Mammary epithelial cell (primary cell): ENCODE measurements at regions not wholly inside any gene's neighbourhood (a gene's known extent, or its start where the extent isn't known, plus 50 kb on each side); places are given as distances from the start of the nearest gene placed in this dataset.

Experiments
- CTCF ChIP-seq, 2 donors: IDR thresholded peaks in 1 of 2; conservative IDR thresholded peaks in 1 of 2; 2 replicates each; pipeline ENCODE4 v1.5.1; 2011 to 2012; ENCODE audit warnings: inconsistent platforms in 2 of 2, low read length in 2 of 2, mild to moderate bottlenecking in 2 of 2, control low read depth in 1 of 2, low read depth in 1 of 2; ENCODE audit not compliant: insufficient read depth in 1 of 2; ENCODE audit errors: extremely low read depth in 1 of 2
- EZH2 ChIP-seq: IDR thresholded peaks from 2 replicates; pipeline ENCODE4 v1.6.1; 2012; ENCODE audit warnings: low read length, inconsistent platforms, borderline replicate concordance

DNA sequence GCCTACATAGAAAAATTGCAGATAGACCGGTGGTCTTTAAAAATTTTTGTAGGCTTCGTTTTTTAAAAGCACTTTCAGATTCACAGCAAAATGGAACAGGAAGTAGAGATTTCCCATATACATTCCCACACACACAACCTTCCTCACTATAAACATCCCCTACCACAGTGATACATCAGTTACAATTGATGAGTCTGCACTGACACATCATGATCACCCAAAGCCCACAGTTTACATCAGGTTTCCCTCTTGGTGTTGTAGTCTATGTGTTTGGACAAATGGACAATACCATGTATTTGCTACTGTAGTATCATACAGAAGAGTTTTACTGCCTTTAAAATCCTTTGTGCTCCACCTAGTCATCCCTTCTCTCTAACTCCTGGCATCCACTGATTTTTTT is 113.9 kb upstream of the ADAMTS18 start:
- no peak for TF ChIP-seq EZH2
- no peak for TF ChIP-seq CTCF (conservative IDR thresholded peaks at IDR 0.05 in 1 of 2, IDR thresholded peaks at IDR 0.05 in 1 of 2; ENCODE audit: extremely low read depth in 1 of 2, insufficient read depth in 1 of 2, low read depth in 1 of 2, low read length in 2 of 2)
